Mesenchymal stem cell (in vitro differentiated cells and primary cell): ENCODE measurements at regions not wholly inside any gene's neighbourhood (a gene's known extent, or its start where the extent isn't known, plus 50 kb on each side); places are given as distances from the start of the nearest gene placed in this dataset.

Experiments
- DNase-seq: peaks from one replicate; pipeline ENCODE4 v3.0.0-alpha.2; 2013
- H2AFZ ChIP-seq: one replicate; pipeline ENCODE4 v1.6.1; 2013; ENCODE audit warnings: low read depth, mild to moderate bottlenecking, control low read depth, inconsistent platforms, low read length, moderate library complexity
- H2AK5ac ChIP-seq: 2 replicates; pipeline ENCODE4 v1.6.1; 2013; ENCODE audit warnings: low read length, moderate library complexity, mild to moderate bottlenecking, inconsistent platforms; ENCODE audit not compliant: severe bottlenecking
- H2BK120ac ChIP-seq: one replicate; pipeline ENCODE4 v1.6.1; 2013; ENCODE audit warnings: low read depth, mild to moderate bottlenecking, inconsistent platforms, low read length, moderate library complexity
- H2BK12ac ChIP-seq, 2 experiments: one replicate each; pipeline ENCODE4 v1.6.1; 2013; ENCODE audit warnings: inconsistent platforms in 2 of 2, low read length in 2 of 2, mild to moderate bottlenecking in 2 of 2, moderate library complexity in 2 of 2, control low read depth in 1 of 2
- H2BK15ac ChIP-seq: one replicate; pipeline ENCODE4 v1.6.1; 2013; ENCODE audit warnings: mild to moderate bottlenecking, low read depth, inconsistent platforms; ENCODE audit not compliant: poor library complexity, severe bottlenecking
- H2BK5ac ChIP-seq: 2 replicates; pipeline ENCODE4 v1.6.1; 2013; ENCODE audit warnings: low read depth, mild to moderate bottlenecking, low read length, control low read depth, inconsistent platforms; ENCODE audit not compliant: poor library complexity, severe bottlenecking
- H3K14ac ChIP-seq, 2 experiments: one replicate each; pipeline ENCODE4 v1.6.1; 2013; ENCODE audit warnings: inconsistent platforms in 2 of 2, low read length in 2 of 2, control low read depth in 1 of 2, mild to moderate bottlenecking in 1 of 2, moderate library complexity in 1 of 2
- H3K18ac ChIP-seq, 2 experiments: one replicate each; pipeline ENCODE4 v1.6.1; 2013; ENCODE audit warnings: inconsistent platforms in 2 of 2, low read length in 2 of 2, control low read depth in 1 of 2, low read depth in 1 of 2, mild to moderate bottlenecking in 1 of 2
- H3K23ac ChIP-seq, 2 experiments: one replicate each; pipeline ENCODE4 v1.6.1; 2013; ENCODE audit warnings: inconsistent platforms in 2 of 2, low read length in 2 of 2, mild to moderate bottlenecking in 2 of 2, moderate library complexity in 2 of 2, control low read depth in 1 of 2
- H3K27ac ChIP-seq: 2 replicates; pipeline ENCODE4 v1.5.1; 2013; ENCODE audit warnings: mild to moderate bottlenecking, moderate library complexity, low read length, control low read depth, inconsistent platforms; ENCODE audit not compliant: poor library complexity, severe bottlenecking
- H3K27me3 ChIP-seq, 2 experiments: 2 replicates each; pipeline versions ENCODE4 v1.6.1 to v1.7.0; 2013; ENCODE audit warnings: low read length in 2 of 2, mild to moderate bottlenecking in 2 of 2, moderate library complexity in 2 of 2, control low read depth in 1 of 2, inconsistent platforms in 1 of 2; ENCODE audit not compliant: control insufficient read depth in 1 of 2, insufficient read depth in 1 of 2
- H3K36me3 ChIP-seq, 2 experiments: 2 replicates each; pipeline versions ENCODE4 v1.6.1 to v1.7.0; 2013; ENCODE audit warnings: low read length in 2 of 2, control low read depth in 1 of 2, inconsistent platforms in 1 of 2, low read depth in 1 of 2, mild to moderate bottlenecking in 1 of 2; ENCODE audit not compliant: insufficient read depth in 2 of 2, control insufficient read depth in 1 of 2
- H3K4ac ChIP-seq, 2 experiments: one replicate each; pipeline ENCODE4 v1.6.1; 2013; ENCODE audit warnings: inconsistent platforms in 2 of 2, low read length in 2 of 2, mild to moderate bottlenecking in 2 of 2, moderate library complexity in 2 of 2, control low read depth in 1 of 2, low read depth in 1 of 2
- H3K4me1 ChIP-seq: 2 replicates; pipeline ENCODE4 v1.6.1; 2013; ENCODE audit warnings: low read depth, low read length, control low read depth; ENCODE audit not compliant: control insufficient read depth, insufficient read depth
- H3K4me2 ChIP-seq: 2 replicates; pipeline ENCODE4 v1.6.1; 2013; ENCODE audit warnings: low read length, mild to moderate bottlenecking, inconsistent platforms; ENCODE audit not compliant: poor library complexity, severe bottlenecking
- H3K4me3 ChIP-seq, 2 experiments: 2 replicates each; pipeline versions ENCODE4 v1.5.1 to v1.7.0; 2013; ENCODE audit warnings: low read length in 2 of 2, mild to moderate bottlenecking in 2 of 2, control low read depth in 1 of 2, low read depth in 1 of 2; ENCODE audit not compliant: insufficient read depth in 1 of 2
- H3K79me1 ChIP-seq: replicated peaks from 2 replicates; pipeline ENCODE4 v1.6.1; 2013; ENCODE audit warnings: mild to moderate bottlenecking, control low read depth, low read length, inconsistent platforms; ENCODE audit not compliant: poor library complexity, severe bottlenecking
- H3K9ac ChIP-seq: 2 replicates; pipeline ENCODE4 v1.7.0; 2013; ENCODE audit warnings: mild to moderate bottlenecking, low read length, moderate library complexity
- H3K9me3 ChIP-seq: 2 replicates; pipeline ENCODE4 v1.7.0; 2013; ENCODE audit warnings: mild to moderate bottlenecking, low read length; ENCODE audit not compliant: control insufficient read depth
- H4K8ac ChIP-seq: one replicate; pipeline ENCODE4 v1.6.1; 2013; ENCODE audit warnings: inconsistent platforms, mild to moderate bottlenecking, low read length, moderate library complexity
- H4K91ac ChIP-seq: one replicate; pipeline ENCODE4 v1.6.1; 2013; ENCODE audit warnings: mild to moderate bottlenecking, low read length, inconsistent platforms
- WGBS: methylation state at CpG from one replicate; pipeline ENCODE4 v1.1.7; 2013; ENCODE audit warnings: mixed read lengths; 5-methylcytosine and 5-hydroxymethylcytosine counted together

DNA sequence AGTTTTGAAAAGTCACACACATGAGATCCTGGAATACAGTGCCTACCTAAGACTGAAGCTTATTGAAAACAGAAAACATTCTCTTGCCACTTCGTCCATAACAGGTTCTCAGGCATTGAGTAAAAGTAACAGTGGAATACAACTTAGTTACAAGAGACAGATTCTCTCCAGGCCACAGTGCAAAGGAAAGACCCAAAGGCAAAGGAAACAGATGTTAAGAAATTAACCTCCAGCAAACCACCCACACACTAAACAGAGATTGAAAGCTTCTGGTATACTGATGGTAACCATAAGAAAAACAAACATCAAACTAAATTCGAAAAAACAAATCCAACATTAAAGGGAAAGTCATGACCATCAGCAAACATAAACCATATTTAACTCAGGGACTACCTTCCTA lies 914.7 kb downstream of the SLITRK5 start:
- Histone ChIP-seq H2BK5ac (no peak overlapping the region), H3K18ac (no peak overlapping the region), H3K9me3 (peaks cover 3% of the 10 kb centered on the region), H2BK15ac (no peak overlapping the region), H3K9ac (no peak overlapping the region), H2BK120ac (no peak overlapping the region), H4K8ac (no peak overlapping the region), H3K79me1 (no peaks in the 10 kb centered on the region), H3K23ac (no peak overlapping the region), H3K36me3 (no peaks in the 10 kb centered on the region), H3K4me1 (peaks cover 2% of the 10 kb centered on the region), H2BK12ac (no peak overlapping the region), H2AK5ac (no peak overlapping the region), H2AFZ (no peak overlapping the region), H3K4me2 (no peak overlapping the region), H3K4ac (no peak overlapping the region), H3K27me3 (no peaks in the 10 kb centered on the region), H3K4me3 (no peak overlapping the region), H3K14ac (no peak overlapping the region), H3K27ac (peak overlapping the region; percentile 72), H4K91ac (no peak overlapping the region)
- 78% methylated on average over 1 of the region's 2 CpGs for WGBS
- DNase-seq = peak; percentile 3

DNA sequence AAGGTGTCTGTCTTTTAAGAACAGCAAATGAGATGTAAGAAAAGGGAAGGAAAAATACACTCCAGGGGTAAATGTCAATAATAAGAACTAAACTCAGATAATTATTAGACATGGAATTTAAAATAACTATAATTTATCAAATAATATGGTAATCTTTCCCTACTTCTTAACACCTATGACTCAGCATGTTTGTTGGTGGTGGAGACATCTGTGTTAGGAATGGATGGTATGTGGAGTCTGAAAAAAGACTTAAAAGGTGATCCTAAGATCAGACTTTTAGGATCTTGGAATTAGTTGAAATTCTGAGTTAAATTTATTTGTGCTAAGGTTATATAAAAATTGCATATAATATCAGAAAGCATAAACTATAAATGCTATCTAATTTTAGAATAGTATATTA lies 915.1 kb downstream of the SLITRK5 start:
- H2BK15ac ChIP-seq = no peak overlapping the region
- H3K4ac ChIP-seq = no peak overlapping the region
- no peak overlapping the region for H4K8ac ChIP-seq
- no peak overlapping the region for H3K4me3 ChIP-seq
- no peak overlapping the region for H3K23ac ChIP-seq
- no peak overlapping the region for H2BK12ac ChIP-seq
- H3K27ac ChIP-seq = peak overlapping the region; percentile 72
- no peak overlapping the region for H3K14ac ChIP-seq
- H2BK120ac ChIP-seq = no peak overlapping the region
- no peak overlapping the region for H2AK5ac ChIP-seq
- peaks cover 4% of the 10 kb centered on the region for H3K9me3 ChIP-seq
- H3K18ac ChIP-seq = no peak overlapping the region
- no peak overlapping the region for H2AFZ ChIP-seq
- no peaks in the 10 kb centered on the region for H3K79me1 ChIP-seq
- no peak overlapping the region for H3K9ac ChIP-seq
- H4K91ac ChIP-seq = no peak overlapping the region
- peak; percentile 11 for DNase-seq
- no peaks in the 10 kb centered on the region for H3K36me3 ChIP-seq
- H3K4me2 ChIP-seq = no peak overlapping the region
- H3K4me1 ChIP-seq = peaks cover 2% of the 10 kb centered on the region
- H3K27me3 ChIP-seq = no peaks in the 10 kb centered on the region
- H2BK5ac ChIP-seq = no peak overlapping the region

DNA sequence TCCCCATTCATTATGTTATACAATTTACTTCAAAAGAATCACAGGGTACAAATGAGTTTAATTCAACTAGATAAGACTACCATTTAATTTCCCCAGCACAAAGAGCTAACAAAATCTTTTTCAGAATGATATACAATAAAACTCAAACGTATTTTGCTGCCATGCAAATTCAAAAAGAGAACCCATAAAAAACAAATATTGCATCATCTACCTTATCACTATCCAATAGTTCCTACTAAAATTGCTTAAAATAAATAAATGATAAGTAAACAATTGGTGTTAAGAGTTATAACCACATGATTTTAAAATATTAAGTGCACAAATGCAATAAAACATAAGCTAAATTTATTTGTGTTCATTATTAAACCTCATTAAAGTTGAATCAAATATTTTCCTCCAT lies 919.4 kb downstream of the SLITRK5 start:
- Histone ChIP-seq H3K4me3 (no peak overlapping the region), H3K36me3 (no peaks in the 10 kb centered on the region), H4K8ac (no peak overlapping the region), H2AFZ (no peak overlapping the region), H2AK5ac (no peak overlapping the region), H2BK12ac (no peak overlapping the region), H3K18ac (no peak overlapping the region), H2BK5ac (no peak overlapping the region), H3K4ac (no peak overlapping the region), H3K27ac (no peak overlapping the region), H2BK120ac (no peak overlapping the region), H3K4me1 (peaks cover 2% of the 10 kb centered on the region), H3K4me2 (no peak overlapping the region), H4K91ac (no peak overlapping the region), H3K9ac (no peak overlapping the region), H3K79me1 (no peaks in the 10 kb centered on the region), H3K14ac (no peak overlapping the region), H2BK15ac (no peak overlapping the region), H3K9me3 (peaks cover 35% of the 10 kb centered on the region), H3K23ac (no peak overlapping the region), H3K27me3 (no peaks in the 10 kb centered on the region)
- WGBS = 71% methylated on average over 1 of the region's 1 CpG
- no peak for DNase-seq

DNA sequence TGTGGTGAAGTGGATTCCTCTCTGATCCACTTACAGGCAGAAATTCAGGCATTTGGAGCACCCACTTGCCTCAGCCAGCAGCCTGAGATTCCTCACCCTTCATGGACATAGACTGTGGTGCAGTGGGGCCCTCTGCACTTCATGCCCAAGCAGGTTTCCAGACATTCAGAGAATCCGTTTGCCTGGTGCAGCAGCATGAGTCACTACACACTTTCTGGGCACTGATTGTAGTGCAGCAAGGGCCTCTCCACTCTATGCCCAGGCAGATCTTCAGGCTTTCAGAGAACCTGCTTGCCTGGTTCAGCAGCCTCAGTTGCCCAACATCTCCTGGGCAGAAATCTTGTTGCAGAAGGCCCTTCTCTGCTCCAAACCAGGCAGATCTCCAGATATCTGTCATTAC lies 920.9 kb downstream of the SLITRK5 start:
- Histone ChIP-seq H2BK15ac (no peak overlapping the region), H3K9me3 (peaks cover 35% of the 10 kb centered on the region), H2AFZ (no peak overlapping the region), H4K91ac (no peak overlapping the region), H3K4me2 (no peak overlapping the region), H3K4me3 (no peak overlapping the region), H3K9ac (no peak overlapping the region), H2BK5ac (no peak overlapping the region), H2BK120ac (no peak overlapping the region), H2AK5ac (no peak overlapping the region), H4K8ac (peak overlapping the region; percentile 55), H3K4me1 (peaks cover 2% of the 10 kb centered on the region), H2BK12ac (no peak overlapping the region), H3K4ac (no peak overlapping the region), H3K23ac (no peak overlapping the region), H3K36me3 (no peaks in the 10 kb centered on the region), H3K27me3 (no peaks in the 10 kb centered on the region), H3K79me1 (no peaks in the 10 kb centered on the region), H3K27ac (no peak overlapping the region), H3K18ac (no peak overlapping the region), H3K14ac (no peak overlapping the region)
- WGBS = 89% methylated on average over 1 of the region's 1 CpG
- DNase-seq = no peak
